Neural crest cell (in vitro differentiated cells): ENCODE measurements at regions not wholly inside any gene's neighbourhood (a gene's known extent, or its start where the extent isn't known, plus 50 kb on each side); places are given as distances from the start of the nearest gene placed in this dataset.

Source experiments
- DNase-seq: peaks from one replicate; pipeline ENCODE4 v3.0.0; 2021; ENCODE audit warnings: low read depth, mixed read lengths, low spot score
- H3K27ac Mint-ChIP-seq: one replicate; pipeline ENCODE4 v1.8.0; 2021; ENCODE audit warnings: mild to moderate bottlenecking, mixed read lengths; ENCODE audit not compliant: unreplicated experiment
- H3K27me3 Mint-ChIP-seq: 2 replicates; pipeline ENCODE4 v1.8.0; 2021; ENCODE audit warnings: low read depth, mild to moderate bottlenecking, mixed read lengths
- H3K36me3 Mint-ChIP-seq: 2 replicates; pipeline ENCODE4 v1.8.0; 2021; ENCODE audit warnings: low read depth, mild to moderate bottlenecking, mixed read lengths
- H3K4me1 Mint-ChIP-seq: 2 replicates; pipeline ENCODE4 v1.8.0; 2021; ENCODE audit warnings: mixed read lengths
- H3K4me3 Mint-ChIP-seq: one replicate; pipeline ENCODE4 v1.8.0; 2021; ENCODE audit warnings: mild to moderate bottlenecking, mixed read lengths
- H3K9me3 Mint-ChIP-seq: 2 replicates; pipeline ENCODE4 v1.8.0; 2021; ENCODE audit warnings: mixed read lengths
- TF ChIP-seq, protein P1 (sequence below): fragments of 200-600 bp; sonication (generic); conservative IDR thresholded peaks from 2 replicates; pipeline ENCODE4 v1.5.0; 2021; ENCODE audit warnings: antibody characterized with exemption, mild to moderate bottlenecking

GRCh38 chr1:55604179-55604578, 389.0 kb upstream of the USP24 start:
- Mint-ChIP-seq H3K4me3 (no peak overlapping the region), H3K36me3 (peaks cover 5% of the 10 kb centered on the region), H3K4me1 (no peaks in the 10 kb centered on the region), H3K9me3 (peaks cover 22% of the 10 kb centered on the region), H3K27ac (no peak overlapping the region), H3K27me3 (no peaks in the 10 kb centered on the region)
- TF ChIP-seq, protein P1, sequence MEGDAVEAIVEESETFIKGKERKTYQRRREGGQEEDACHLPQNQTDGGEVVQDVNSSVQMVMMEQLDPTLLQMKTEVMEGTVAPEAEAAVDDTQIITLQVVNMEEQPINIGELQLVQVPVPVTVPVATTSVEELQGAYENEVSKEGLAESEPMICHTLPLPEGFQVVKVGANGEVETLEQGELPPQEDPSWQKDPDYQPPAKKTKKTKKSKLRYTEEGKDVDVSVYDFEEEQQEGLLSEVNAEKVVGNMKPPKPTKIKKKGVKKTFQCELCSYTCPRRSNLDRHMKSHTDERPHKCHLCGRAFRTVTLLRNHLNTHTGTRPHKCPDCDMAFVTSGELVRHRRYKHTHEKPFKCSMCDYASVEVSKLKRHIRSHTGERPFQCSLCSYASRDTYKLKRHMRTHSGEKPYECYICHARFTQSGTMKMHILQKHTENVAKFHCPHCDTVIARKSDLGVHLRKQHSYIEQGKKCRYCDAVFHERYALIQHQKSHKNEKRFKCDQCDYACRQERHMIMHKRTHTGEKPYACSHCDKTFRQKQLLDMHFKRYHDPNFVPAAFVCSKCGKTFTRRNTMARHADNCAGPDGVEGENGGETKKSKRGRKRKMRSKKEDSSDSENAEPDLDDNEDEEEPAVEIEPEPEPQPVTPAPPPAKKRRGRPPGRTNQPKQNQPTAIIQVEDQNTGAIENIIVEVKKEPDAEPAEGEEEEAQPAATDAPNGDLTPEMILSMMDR, result no peak
- DNase-seq, result no peak

GRCh38 chr1:55600242-55600641, 385.1 kb upstream of the USP24 start:
- H3K4me1 Mint-ChIP-seq, result no peaks in the 10 kb centered on the region
- no peak for DNase-seq
- H3K4me3 Mint-ChIP-seq, result no peak overlapping the region
- no peak overlapping the region for H3K27ac Mint-ChIP-seq
- H3K9me3 Mint-ChIP-seq, result peaks cover 10% of the 10 kb centered on the region
- H3K36me3 Mint-ChIP-seq, result peaks cover 4% of the 10 kb centered on the region
- TF ChIP-seq, protein P1, result no peak
- no peaks in the 10 kb centered on the region for H3K27me3 Mint-ChIP-seq

GRCh38 chr1:55597910-55598309, 382.7 kb upstream of the USP24 start:
- no peaks in the 10 kb centered on the region for H3K27me3 Mint-ChIP-seq
- H3K4me3 Mint-ChIP-seq, result no peak overlapping the region
- H3K9me3 Mint-ChIP-seq, result peaks cover 14% of the 10 kb centered on the region
- H3K27ac Mint-ChIP-seq, result no peak overlapping the region
- H3K4me1 Mint-ChIP-seq, result no peaks in the 10 kb centered on the region
- TF ChIP-seq, protein P1, result no peak
- H3K36me3 Mint-ChIP-seq, result peaks cover 7% of the 10 kb centered on the region
- no peak for DNase-seq

DNA sequence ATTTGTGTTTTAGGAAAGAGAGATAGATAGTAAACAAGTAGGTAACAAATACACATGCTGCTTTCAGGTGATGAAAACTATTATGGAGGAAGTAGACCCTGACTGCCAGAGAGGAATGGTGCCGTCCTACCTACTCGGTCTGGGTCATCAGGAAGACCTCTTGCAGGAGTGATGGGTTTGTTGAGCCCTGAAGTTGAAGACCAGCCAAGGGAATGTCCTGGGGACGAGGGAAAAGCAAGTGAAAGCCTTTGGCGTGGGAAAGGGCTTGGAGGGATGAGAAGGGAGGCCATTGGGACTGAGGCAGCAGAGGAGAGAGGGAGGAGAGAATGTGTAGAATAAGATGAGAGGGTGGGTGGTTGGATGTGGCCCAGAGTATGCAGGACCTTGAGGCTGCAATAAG, 379.5 kb upstream of the USP24 start:
- TF ChIP-seq, protein P1, result no peak
- no peaks in the 10 kb centered on the region for H3K4me1 Mint-ChIP-seq
- no peak overlapping the region for H3K27ac Mint-ChIP-seq
- H3K36me3 Mint-ChIP-seq, result peaks cover 7% of the 10 kb centered on the region
- H3K9me3 Mint-ChIP-seq, result peaks cover 11% of the 10 kb centered on the region
- H3K27me3 Mint-ChIP-seq, result no peaks in the 10 kb centered on the region
- no peak for DNase-seq
- no peak overlapping the region for H3K4me3 Mint-ChIP-seq

DNA sequence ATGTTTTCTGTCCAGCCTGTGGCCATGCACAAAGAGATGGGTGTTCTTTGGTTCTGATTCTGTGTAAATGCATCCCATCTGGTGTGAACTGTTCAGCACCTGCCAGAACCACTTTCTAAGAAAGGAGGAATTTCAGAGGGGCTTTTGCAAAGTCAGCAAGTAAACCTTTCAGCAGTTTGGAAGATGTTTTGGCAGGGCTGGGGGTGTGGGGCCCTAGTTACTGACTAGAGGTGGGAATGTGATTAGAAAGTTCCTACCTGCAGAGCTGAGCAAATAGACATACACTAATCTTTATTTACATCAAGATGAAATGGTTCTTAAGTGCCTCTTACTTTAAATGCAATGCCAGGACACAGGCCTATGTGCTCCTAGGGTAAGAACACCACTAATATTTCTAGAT, 378.1 kb upstream of the USP24 start:
- DNase-seq, result no peak
- H3K27me3 Mint-ChIP-seq, result no peaks in the 10 kb centered on the region
- no peaks in the 10 kb centered on the region for H3K4me1 Mint-ChIP-seq
- H3K36me3 Mint-ChIP-seq, result peaks cover 7% of the 10 kb centered on the region
- H3K4me3 Mint-ChIP-seq, result no peak overlapping the region
- peaks cover 11% of the 10 kb centered on the region for H3K9me3 Mint-ChIP-seq
- H3K27ac Mint-ChIP-seq, result no peak overlapping the region
- TF ChIP-seq, protein P1, result no peak

DNA sequence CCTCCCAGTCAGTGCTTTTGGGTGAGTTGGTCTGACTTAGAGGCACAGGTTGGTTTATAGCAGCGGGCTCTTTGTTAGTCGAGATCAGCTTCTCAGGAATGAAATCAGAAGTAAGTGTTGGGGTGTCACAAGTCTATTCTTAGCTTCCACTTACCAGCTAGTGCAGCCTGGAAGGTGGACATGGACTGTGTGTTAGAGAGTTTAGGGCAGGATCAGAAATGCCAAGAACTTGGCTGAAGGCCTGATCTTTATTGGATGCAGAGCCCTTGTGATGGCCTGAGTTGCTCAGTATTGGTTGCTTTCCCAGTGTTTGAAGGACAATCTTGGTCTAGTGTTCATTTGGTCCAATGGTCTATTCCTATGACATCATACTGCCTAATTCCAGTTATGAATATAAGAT, 377.0 kb upstream of the USP24 start:
- DNase-seq, result no peak
- Mint-ChIP-seq H3K27me3 (no peaks in the 10 kb centered on the region), H3K4me1 (no peaks in the 10 kb centered on the region), H3K4me3 (no peak overlapping the region), H3K27ac (no peak overlapping the region), H3K9me3 (peaks cover 11% of the 10 kb centered on the region), H3K36me3 (peaks cover 7% of the 10 kb centered on the region)
- TF ChIP-seq, protein P1, result no peak
